Mucosa of descending colon (tissue), 3 donors: ENCODE measurements at regions not wholly inside any gene's neighbourhood (a gene's known extent, or its start where the extent isn't known, plus 50 kb on each side); places are given as distances from the start of the nearest gene placed in this dataset.
A peak's percentile ranks its signal among the peaks of the same experiment; 100 is the strongest.

ENCODE experiments used
- ATAC-seq: fragments of 200-7000 bp; cut with Tn5 transposase; one replicate; pipeline ENCODE4 v1.9.1; 2020; ENCODE audit warnings: mild to moderate bottlenecking, moderate library complexity
- DNase-seq, 3 donors: peaks; one replicate each; pipeline ENCODE4 v3.0.0-alpha.2; 2020
- H3K36me3 ChIP-seq: fragments of 200-600 bp; one replicate; pipeline ENCODE4 v1.8.0; 2021; ENCODE audit warnings: low read depth, mild to moderate bottlenecking
- H3K4me1 ChIP-seq: fragments of 200-600 bp; one replicate; pipeline ENCODE4 v1.8.0; 2021; ENCODE audit warnings: low read depth, mild to moderate bottlenecking
- H3K4me3 ChIP-seq: fragments of 200-600 bp; one replicate; pipeline ENCODE4 v1.8.0; 2021; ENCODE audit warnings: mild to moderate bottlenecking
- H3K9me3 ChIP-seq: fragments of 200-600 bp; one replicate; pipeline ENCODE4 v1.8.0; 2021; ENCODE audit warnings: mild to moderate bottlenecking
- CTCF ChIP-seq: fragments of 200-600 bp; IDR thresholded peaks from one replicate; pipeline ENCODE4 v1.8.0; 2022; ENCODE audit warnings: antibody characterized with exemption, mild to moderate bottlenecking
- intact Hi-C, 2 donors: fragments of 100-400 bp; cut with DNase I in 1 of 2; cut with micrococcal nuclease in 1 of 2; formaldehyde crosslinking; loops; one replicate each; pipeline versions ENCODE4 v1.11.0 to v1.11.1; 2022; cut with DNase I, micrococcal nuclease
- donor health status: DM: no; HTN: no; CAD: no; lungs with moderate emphysema.
- donor health status: DM: no; HTN: no; CAD: no.
- donor health status: DM: no; HTN: yes; CAD: no.

DNA sequence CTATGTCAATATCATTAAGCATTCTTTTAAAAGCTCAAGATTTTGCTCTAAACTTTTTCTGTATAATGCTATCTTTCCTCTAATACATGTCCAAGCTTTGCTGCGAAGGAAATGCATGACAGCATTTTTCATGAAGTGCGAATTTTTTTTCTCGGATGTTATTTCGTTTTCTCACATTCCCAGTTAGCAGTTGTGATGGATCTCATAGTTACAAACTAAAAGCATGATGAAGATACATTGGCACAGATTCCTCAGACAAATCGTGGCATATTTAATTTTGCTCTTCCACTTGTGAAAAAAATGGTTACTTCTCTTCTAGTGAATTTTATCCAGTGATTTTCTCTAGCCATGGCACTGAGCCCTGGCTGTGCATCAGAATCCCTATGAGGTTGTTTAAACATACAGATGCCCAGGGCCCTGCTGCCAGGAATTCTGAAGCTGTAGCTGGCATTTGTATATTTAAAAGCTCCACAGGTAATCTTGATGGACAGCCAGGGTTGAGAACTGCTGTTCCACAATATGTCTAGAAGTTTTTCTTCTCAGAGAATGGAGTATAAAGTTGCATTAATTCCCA, 299.8 kb upstream of the NEBL start:
- Histone ChIP-seq H3K4me3 (no peak overlapping the region), H3K4me1 (no peaks in the 10 kb centered on the region), H3K9me3 (peaks cover 22% of the 10 kb centered on the region), H3K36me3 (no peaks in the 10 kb centered on the region)
- ATAC-seq (no peak), DNase-seq (no peak)
- no peak for TF ChIP-seq CTCF
- intact Hi-C loops, result no loop called here

- intact Hi-C loops, result no loop called here
- ATAC-seq (peak; percentile 74), DNase-seq (peak in 1 of 3 donors; percentile 42)
- peaks cover 22% of the 10 kb centered on the region for H3K9me3 ChIP-seq
- H3K4me1 ChIP-seq, result no peaks in the 10 kb centered on the region
- TF ChIP-seq CTCF, result no peak
- no peaks in the 10 kb centered on the region for H3K36me3 ChIP-seq
- no peak overlapping the region for H3K4me3 ChIP-seq
These were observed 298.1 kb upstream of the NEBL start for GRCh38 chr10:21195252-21195651.

- ATAC-seq, result peak; percentile 94
- TF ChIP-seq CTCF, result no peak
- H3K4me1 ChIP-seq, result no peaks in the 10 kb centered on the region
- peak in 2 of 3 donors; percentile 44 to 72 for DNase-seq
- intact Hi-C loops, result no loop called here
- no peak overlapping the region for H3K4me3 ChIP-seq
- H3K36me3 ChIP-seq, result no peaks in the 10 kb centered on the region
- H3K9me3 ChIP-seq, result peaks cover 22% of the 10 kb centered on the region
These were observed 297.4 kb upstream of the NEBL start for GRCh38 chr10:21194510-21194993.

DNA sequence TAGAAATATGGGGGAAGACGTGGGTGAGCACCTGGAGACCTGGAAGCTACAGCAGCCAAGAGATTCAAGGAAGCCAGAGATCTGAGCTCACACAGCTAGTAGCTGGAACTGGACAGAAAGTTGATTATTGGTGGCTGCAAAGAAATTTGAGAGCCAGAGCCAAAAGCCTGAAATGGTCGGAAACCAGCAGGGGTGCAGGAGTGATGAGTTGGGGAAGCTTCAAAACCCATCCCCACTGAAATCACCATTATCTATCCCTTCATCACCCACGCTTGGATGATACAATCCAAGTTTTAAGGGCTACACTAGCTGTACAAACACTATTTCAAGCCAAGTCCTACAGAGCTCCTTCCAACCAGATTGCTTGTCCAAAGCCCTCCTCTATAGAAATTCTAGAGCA, 296.1 kb upstream of the NEBL start:
- intact Hi-C loops, result no loop called here
- Histone ChIP-seq H3K9me3 (peaks cover 14% of the 10 kb centered on the region), H3K4me3 (no peak overlapping the region), H3K36me3 (no peaks in the 10 kb centered on the region), H3K4me1 (no peaks in the 10 kb centered on the region)
- ATAC-seq (no peak), DNase-seq (no peak)
- TF ChIP-seq CTCF, result no peak

GRCh38 chr10:21191512-21191911, 294.4 kb upstream of the NEBL start:
- no peak for DNase-seq

More at GRCh38 chr10:21191512-21191911, 294.4 kb upstream of the NEBL start:
- Histone ChIP-seq H3K4me1 (no peaks in the 10 kb centered on the region), H3K9me3 (no peaks in the 10 kb centered on the region), H3K4me3 (no peak overlapping the region), H3K36me3 (no peaks in the 10 kb centered on the region)
- peak; percentile 69 for ATAC-seq
- intact Hi-C loops, result no loop called here
- no peak for TF ChIP-seq CTCF
